ENCODE measurements at regions not wholly inside any gene's neighbourhood (a gene's known extent, or its start where the extent isn't known, plus 50 kb on each side); places are given as distances from the start of the nearest gene placed in this dataset.
A peak's percentile ranks its signal among the peaks of the same experiment; 100 is the strongest.
"Not testable (repeated sequence)": the region's sequence is repeated elsewhere in the genome, so short reads cannot be mapped to it uniquely, and the experiment has no call there.

GRCh38 chr3:33957176-33957575 lies 158.7 kb downstream of the PDCD6IP start:
- DNase-seq: no peak

- no peak for DNase-seq
Measured at GRCh38 chr3:33958661-33959060, 160.2 kb downstream of the PDCD6IP start.

DNA sequence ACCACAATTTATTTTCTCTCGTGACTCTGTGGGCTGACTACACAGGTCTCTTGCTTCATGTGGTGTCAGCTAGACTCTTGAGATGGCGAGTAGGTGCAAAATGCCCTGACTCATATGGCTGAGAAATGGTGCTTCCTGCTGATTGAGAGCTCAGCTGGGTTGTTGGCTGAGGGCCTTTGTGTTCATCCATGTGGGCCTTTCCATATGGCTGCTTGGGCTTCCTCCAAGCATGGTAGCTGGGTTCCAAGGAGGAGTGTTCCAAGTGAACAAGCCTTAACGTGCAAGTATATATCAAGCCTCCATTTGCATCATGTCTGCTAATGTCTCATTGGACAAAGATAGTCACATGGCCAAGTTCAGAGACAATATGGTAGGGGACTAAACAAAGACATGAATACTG lies 164.0 kb downstream of the PDCD6IP start:
- no peak for DNase-seq

DNA sequence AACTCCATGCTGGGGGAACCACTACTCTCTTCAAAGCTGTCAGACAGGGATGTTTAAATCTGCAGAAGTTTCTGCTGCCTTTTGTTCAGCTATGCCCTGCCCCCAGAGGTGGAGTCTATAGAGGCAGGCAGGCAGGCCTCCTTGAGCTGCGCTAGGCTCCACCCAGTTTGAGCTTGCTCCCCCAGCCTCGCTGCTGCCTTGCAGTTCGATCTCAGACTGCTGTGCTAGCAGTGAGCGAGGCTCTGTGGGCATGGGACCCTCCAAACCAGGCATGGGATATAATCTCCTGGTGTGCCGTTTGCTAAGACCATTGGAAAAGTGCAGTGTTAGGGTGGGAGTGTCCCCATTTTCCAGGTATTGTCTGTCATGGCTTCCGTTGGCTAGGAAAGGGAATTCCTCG lies 171.8 kb downstream of the PDCD6IP start:
- not testable (repeated sequence) for DNase-seq

DNA sequence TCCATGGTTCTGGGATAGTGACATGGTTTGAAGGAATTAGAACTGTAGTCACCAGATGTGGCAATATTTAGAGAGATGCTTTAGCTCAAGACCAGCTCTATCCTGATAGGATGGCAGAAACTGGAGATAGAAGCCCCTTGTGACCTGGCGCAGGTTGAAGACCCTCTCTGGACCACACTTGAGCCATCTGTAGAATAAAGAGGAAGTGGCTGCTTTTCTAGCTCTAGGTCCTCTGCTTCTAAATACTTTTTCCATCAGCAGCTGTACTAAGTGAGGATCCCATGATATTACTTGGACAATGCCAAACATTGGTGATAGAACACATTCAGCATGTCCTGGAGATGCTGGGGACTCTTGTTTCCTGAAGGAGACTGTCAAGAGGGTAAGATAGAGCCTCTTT lies 172.6 kb downstream of the PDCD6IP start:
- no peak for DNase-seq

GRCh38 chr3:33975463-33975862 lies 177.0 kb downstream of the PDCD6IP start:
- DNase-seq: no peak

- no peak for DNase-seq
Measured at GRCh38 chr3:33977227-33977626, 178.8 kb downstream of the PDCD6IP start.

DNA sequence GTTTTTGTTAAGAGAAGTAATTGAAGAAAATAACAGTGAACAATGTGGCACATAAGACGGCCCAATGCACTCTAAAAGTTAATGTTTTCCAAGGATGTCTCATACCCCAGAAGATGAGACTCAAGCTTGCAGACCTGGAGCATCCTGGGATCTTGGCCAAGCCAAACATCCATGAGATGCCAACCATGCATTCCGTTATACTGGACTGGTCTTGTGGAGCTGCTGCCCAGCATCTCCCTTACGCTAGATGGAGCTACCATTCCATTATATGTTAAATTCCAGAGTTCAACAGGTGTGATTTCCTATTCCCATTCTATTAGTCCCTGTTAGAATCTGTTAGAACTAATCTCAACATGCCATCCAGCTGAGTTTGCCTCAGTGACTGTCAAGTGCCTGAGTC lies 181.8 kb downstream of the PDCD6IP start:
- DNase-seq: no peak

GRCh38 chr3:33982269-33982798 lies 183.9 kb downstream of the PDCD6IP start:
- no peak for DNase-seq

DNA sequence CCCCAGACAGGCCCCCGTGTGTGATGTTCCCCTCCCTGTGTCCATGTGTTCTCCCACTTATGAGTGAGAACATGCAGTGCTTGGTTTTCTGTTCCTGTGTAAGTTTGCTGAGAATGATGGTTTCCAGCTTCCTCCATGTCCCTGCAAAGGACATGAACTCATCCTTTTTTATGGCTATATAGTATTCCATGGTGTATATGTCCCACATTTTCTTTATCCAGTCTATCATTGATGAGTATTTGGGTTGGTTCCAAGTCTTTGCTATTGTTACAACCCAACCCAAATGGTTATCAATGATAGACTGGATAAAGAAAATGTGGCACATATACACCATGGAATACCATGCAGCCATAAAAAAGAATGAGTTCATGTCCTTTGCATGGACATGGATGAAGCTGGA lies 184.5 kb downstream of the PDCD6IP start:
- DNase-seq: not testable (repeated sequence)

GRCh38 chr3:33989229-33989628 lies 190.8 kb downstream of the PDCD6IP start:
- DNase-seq: no peak

DNA sequence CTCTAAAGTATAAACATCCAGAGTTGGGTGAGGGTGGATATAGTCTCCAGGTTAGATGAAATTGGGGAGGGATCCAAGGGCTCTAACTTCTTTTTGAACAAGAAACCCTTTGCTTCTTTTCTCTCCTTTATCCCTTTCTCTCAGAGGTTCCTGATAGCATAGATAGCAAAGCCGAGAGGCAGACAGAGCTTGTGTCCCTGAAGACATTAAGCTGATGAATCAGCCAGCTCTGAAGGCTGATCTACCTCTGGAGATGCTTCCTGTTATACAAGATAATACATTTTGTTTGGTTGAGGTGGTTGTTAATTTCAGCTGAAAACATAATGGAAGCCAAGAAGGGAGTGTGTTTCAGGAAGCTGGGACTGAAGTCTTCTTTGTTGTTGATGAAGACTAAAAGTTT lies 193.2 kb downstream of the PDCD6IP start:
- DNase-seq: no peak

DNA sequence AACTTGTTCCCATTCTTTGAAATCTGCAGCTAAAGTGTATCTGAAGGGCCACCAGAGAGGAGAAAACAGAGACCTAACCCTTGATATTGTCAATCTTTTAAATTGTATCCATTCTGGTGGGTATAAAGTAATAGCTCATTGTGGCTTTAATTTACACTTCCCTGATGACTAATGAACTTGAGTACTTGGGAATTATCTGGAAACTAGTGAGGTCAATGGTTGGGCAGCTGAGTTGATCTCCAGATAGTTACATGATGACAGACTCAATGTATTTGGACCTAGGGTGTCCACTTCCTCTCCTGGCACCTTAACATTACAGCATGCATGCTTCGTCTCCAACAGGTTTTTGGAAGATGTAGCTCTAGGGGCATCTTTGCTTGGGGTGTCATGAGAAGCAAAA lies 195.2 kb downstream of the PDCD6IP start:
- no peak for DNase-seq

DNA sequence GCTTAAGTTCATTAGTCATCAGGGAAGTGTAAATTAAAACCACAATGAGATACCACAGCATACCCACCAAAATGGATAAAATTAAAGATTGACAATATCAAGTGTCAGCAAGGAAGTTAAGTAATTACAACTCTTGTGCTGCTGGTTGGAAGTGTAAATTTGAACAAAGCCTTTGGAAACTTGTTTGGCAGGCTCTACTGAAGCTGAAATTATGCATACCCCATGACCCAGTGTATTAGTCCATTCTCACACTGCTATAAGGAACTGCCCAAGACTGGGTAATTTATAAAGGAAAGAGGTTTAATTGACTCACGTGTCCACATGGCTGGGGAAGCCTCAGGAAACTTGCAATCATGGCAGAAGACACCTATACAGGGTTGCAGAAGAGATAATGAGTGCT lies 196.1 kb downstream of the PDCD6IP start:
- DNase-seq: no peak

DNA sequence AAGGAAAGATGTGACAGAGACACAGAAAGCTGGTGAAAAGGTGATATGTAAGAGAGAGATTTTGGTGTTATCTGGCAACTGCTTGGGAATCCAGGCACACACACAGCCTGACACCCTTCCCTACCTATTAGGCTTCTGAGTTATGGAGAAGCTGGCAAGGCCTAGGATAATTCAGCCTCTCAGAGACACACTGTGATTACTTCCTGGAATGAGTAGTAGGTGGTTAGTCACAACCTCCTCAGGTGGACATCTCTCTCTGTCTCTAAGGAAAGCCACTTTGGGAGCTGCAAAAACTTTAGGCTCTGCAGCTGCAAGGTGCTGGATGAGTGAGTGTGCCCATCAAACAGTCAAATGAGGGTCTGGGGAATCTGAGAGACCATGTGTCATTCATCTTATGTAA lies 201.9 kb downstream of the PDCD6IP start:
- no peak for DNase-seq

- no peak for DNase-seq
Measured at GRCh38 chr3:34001022-34001421, 202.6 kb downstream of the PDCD6IP start.

DNA sequence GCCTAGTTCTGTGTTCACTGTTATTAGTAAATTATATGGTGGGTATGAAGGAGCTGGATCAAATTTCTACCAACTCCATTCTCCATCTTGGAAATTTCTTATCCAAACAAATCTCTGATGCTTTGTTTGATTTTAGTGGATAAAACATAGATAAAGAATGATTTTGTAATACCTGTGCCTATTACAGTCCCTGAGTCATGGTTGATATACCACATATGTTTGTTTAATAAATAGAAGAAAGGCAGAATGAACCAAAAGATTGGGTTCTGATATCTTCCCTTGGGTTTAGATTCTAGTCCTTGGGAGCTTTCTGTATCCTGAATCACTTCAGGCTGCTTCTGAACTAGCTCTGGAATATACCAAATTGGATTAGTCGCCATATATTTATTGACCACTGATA lies 203.6 kb downstream of the PDCD6IP start:
- no peak for DNase-seq

- no peak for DNase-seq
Measured at GRCh38 chr3:34002569-34003100, 204.2 kb downstream of the PDCD6IP start.

DNA sequence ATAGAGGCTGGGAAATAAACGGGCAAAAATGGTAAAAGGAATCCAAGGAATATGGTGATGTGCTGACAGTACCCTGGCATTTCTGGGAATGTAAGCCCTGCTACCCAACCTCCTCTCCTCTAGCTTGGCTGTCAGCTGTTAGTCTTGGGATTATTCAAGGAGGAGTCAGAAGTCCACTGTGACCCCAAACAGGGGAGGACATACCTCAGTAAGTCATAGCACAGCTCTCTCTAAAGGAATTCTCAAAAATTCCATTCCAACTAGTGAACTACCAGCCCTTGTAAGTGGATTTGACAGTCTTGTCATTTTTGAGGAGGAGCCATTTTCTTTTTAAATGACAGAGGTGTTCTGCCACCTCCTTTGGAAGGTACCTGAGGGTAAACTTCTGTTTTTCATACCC lies 207.5 kb downstream of the PDCD6IP start:
- no peak for DNase-seq

DNA sequence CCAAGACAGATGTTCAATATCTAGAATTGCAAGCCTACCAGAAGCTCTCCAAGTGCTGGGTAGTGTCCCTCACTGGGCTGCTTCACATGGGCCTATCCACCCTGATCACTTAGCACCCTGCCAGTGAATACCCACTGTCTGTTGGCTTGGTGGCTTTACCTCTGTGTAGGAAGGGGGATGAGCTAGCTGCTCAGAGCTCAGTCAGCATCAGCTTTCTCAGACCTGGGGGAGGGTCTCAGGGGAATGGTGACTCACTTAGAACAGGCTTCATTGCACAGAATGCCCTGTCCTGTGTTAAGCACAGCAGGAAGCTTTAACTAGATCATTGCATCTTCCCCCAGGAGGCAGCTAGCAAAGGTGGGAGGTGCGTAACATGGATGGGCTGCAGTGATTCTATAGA lies 209.8 kb downstream of the PDCD6IP start:
- no peak for DNase-seq

GRCh38 chr3:34008836-34009809 lies 210.7 kb downstream of the PDCD6IP start:
- no peak for DNase-seq

DNA sequence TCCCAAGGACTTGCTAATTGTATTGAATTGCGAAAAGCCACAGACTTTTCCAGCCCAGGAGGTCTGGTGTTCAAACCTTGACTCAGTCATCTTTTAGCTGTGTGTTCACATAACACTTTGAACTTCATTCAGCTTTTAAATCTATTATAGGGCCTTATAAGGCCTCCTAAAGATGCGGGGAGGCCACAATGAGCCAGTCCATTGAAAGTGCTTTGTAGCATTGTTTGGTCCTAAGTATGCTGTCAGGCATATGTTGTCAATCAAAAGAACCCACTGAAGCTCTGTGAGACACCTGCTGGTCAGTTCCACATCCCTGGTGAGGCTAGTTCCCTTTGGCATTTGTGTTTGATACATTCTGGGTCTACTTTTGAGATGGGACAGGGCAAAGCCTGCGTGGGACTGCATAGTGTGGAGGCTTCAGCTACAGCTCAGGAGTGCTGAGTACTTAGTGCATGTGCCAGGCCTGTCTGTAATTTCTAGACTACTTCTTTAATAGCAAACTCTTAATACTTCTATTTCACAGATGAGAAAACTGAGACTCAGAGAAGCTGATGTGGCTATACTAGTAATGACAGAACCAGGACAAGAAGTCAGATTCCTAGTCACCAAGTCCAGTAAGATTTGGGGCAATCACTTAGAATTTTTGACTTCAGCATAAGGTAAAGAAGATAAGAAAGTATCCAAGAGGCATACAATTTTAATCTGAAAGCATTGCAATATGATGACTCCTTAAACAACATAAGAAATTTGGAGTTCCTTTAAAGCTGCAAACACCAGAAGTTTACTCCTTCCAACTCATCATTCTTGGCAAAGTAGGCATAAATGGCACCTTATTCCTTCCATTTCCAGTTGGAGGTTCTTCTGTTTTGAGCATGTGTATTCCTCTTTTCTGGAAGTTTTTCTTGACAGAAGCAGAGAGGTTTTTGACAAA lies 213.0 kb downstream of the PDCD6IP start:
- peak; percentile 7 to 24 (median 20) for DNase-seq

GRCh38 chr3:34012102-34012461 lies 213.7 kb downstream of the PDCD6IP start:
- peak; percentile 20 to 67 (median 42) for DNase-seq
